Endothelial cell of umbilical vein (primary cell): ENCODE measurements at regions not wholly inside any gene's neighbourhood (a gene's known extent, or its start where the extent isn't known, plus 50 kb on each side); places are given as distances from the start of the nearest gene placed in this dataset.

Experiments
- BruUV-seq: library from RNA; stranded (reverse); fragments of 400-500 nt; replicated peaks from 2 replicates; lab custom pipeline; 2021; lab: Mats Ljungman, UMichigan
- CTCF ChIA-PET: fragments of 300-600, 350-600 bp; sonication (Branson Sonifier 250); formaldehyde crosslinking; loops from one replicate; lab custom pipeline; 2021; ENCODE audit warnings: antibody characterized with exemption, inconsistent platforms; lab: Charles Lee
- POLR2A ChIA-PET: fragments of 300-600, 350-600 bp; sonication (Branson Sonifier 250); formaldehyde crosslinking; loops from one replicate; lab custom pipeline; 2021; ENCODE audit warnings: antibody characterized with exemption, inconsistent platforms; lab: Charles Lee
- DNase-seq: peaks from one replicate; pipeline ENCODE4 v3.0.0-alpha.2; 2011; ENCODE audit warnings: low read depth, low spot score
- FAIRE-seq: peaks from 2 replicates; lab custom pipeline; 2011; peaks lifted over from hg19 to GRCh38; lab: Jason Lieb, UNC
- H2AFZ ChIP-seq: 2 replicates; pipeline ENCODE4 v1.6.0; 2012; ENCODE audit warnings: low read depth, low read length, control low read depth, inconsistent platforms
- H3K27ac ChIP-seq: 2 replicates; pipeline ENCODE4 v1.5.1; 2011; ENCODE audit warnings: low read depth, mild to moderate bottlenecking, control low read depth, low read length, moderate library complexity; ENCODE audit not compliant: insufficient read depth
- H3K27me3 ChIP-seq, 2 experiments: 2 replicates each; pipeline versions ENCODE4 v1.6.0 to v1.6.1; 2011; ENCODE audit warnings: low read length in 2 of 2, mixed read lengths in 1 of 2; ENCODE audit not compliant: control insufficient read depth in 2 of 2, insufficient read depth in 2 of 2
- H3K36me3 ChIP-seq, 2 experiments: 2 replicates in 1 of 2; 3 replicates in 1 of 2; pipeline ENCODE4 v1.5.1; 2011; ENCODE audit warnings: low read length in 2 of 2, mild to moderate bottlenecking in 1 of 2, moderate library complexity in 1 of 2; ENCODE audit not compliant: control insufficient read depth in 2 of 2, insufficient read depth in 2 of 2; ENCODE audit errors: extremely low read depth in 1 of 2
- H3K4me1 ChIP-seq: 3 replicates; pipeline ENCODE4 v1.5.1; 2011; ENCODE audit warnings: mild to moderate bottlenecking, low read length; ENCODE audit not compliant: control insufficient read depth, insufficient read depth; ENCODE audit errors: extremely low read depth
- H3K4me2 ChIP-seq: 2 replicates; pipeline ENCODE4 v1.6.1; 2011; ENCODE audit warnings: low read length, control low read depth, mixed read lengths; ENCODE audit not compliant: insufficient read depth
- H3K4me3 ChIP-seq, 3 experiments: fragments of 200-600 bp in 1 of 3; sonication (generic), shearing (Covaris generic) in 1 of 3; replicated peaks in 1 of 3; 2 replicates each; pipeline ENCODE4 v1.5.1; 2011 to 2016; ENCODE audit warnings: control low read depth in 3 of 3, low read length in 3 of 3, mild to moderate bottlenecking in 2 of 3, inconsistent platforms in 1 of 3, low read depth in 1 of 3, moderate library complexity in 1 of 3; ENCODE audit not compliant: insufficient read depth in 1 of 3
- H3K79me2 ChIP-seq: 2 replicates; pipeline ENCODE4 v1.6.0; 2012; ENCODE audit warnings: low read length, inconsistent platforms; ENCODE audit not compliant: control insufficient read depth, insufficient read depth
- H3K9ac ChIP-seq: replicated peaks from 2 replicates; pipeline ENCODE3; 2011; ENCODE audit warnings: low read length, control low read depth; ENCODE audit not compliant: insufficient read depth; ENCODE audit errors: extremely low read depth
- H3K9me1 ChIP-seq: replicated peaks from 3 replicates; pipeline ENCODE4 v1.6.0; 2011; ENCODE audit warnings: mild to moderate bottlenecking, low read length; ENCODE audit not compliant: control insufficient read depth, insufficient read depth; ENCODE audit errors: extremely low read depth
- H3K9me3 ChIP-seq: replicated peaks from 2 replicates; pipeline ENCODE4 v1.5.1; 2012; ENCODE audit warnings: low read length, inconsistent platforms; ENCODE audit not compliant: control insufficient read depth, insufficient read depth
- H4K20me1 ChIP-seq: replicated peaks from 2 replicates; pipeline ENCODE3; 2011; ENCODE audit warnings: mild to moderate bottlenecking, low read length; ENCODE audit not compliant: control insufficient read depth, insufficient read depth; ENCODE audit errors: extremely low read depth
- CTCF ChIP-seq, 2 donors: IDR thresholded peaks; 1 replicate in 1 of 2; 2 replicates in 1 of 2; pipeline ENCODE4 v1.5.1; 2011; ENCODE audit warnings: low read length in 2 of 2, mild to moderate bottlenecking in 2 of 2, moderate library complexity in 2 of 2, control low read depth in 1 of 2, inconsistent platforms in 1 of 2, low read depth in 1 of 2; ENCODE audit not compliant: insufficient read depth in 1 of 2; ENCODE audit errors: extremely low read depth in 1 of 2
- EZH2 ChIP-seq: IDR thresholded peaks from 2 replicates; pipeline ENCODE4 v1.6.1; 2012; ENCODE audit warnings: borderline replicate concordance, low read depth, mild to moderate bottlenecking, moderate library complexity, low read length, inconsistent platforms; ENCODE audit not compliant: severe bottlenecking
- FOS ChIP-seq: IDR thresholded peaks from 2 replicates; pipeline ENCODE4 v1.6.1; 2011; ENCODE audit warnings: mild to moderate bottlenecking, low read length, moderate library complexity, borderline replicate concordance; ENCODE audit not compliant: insufficient read depth
- GATA2 ChIP-seq: IDR thresholded peaks from 2 replicates; pipeline ENCODE4 v1.7.0; 2011; ENCODE audit warnings: low read depth, mild to moderate bottlenecking, moderate library complexity, mixed read lengths, low read length; ENCODE audit not compliant: insufficient read length, insufficient read depth
- JUN ChIP-seq: IDR thresholded peaks from 2 replicates; pipeline ENCODE4 v1.6.1; 2011; ENCODE audit warnings: borderline replicate concordance, low read depth; ENCODE audit not compliant: insufficient read length, insufficient read depth
- MAX ChIP-seq: IDR thresholded peaks from 2 replicates; pipeline ENCODE4 v1.6.1; 2011; ENCODE audit not compliant: insufficient read depth, insufficient read length
- MYC ChIP-seq: IDR thresholded peaks from one replicate; pipeline ENCODE4 v1.6.1; 2011; ENCODE audit warnings: mild to moderate bottlenecking, low read depth, low read length
- POLR2A ChIP-seq: IDR thresholded peaks from 2 replicates; pipeline ENCODE4 v1.6.1; 2012; ENCODE audit warnings: low read depth, mild to moderate bottlenecking, control low read depth, low read length
- POLR2AphosphoS5 ChIP-seq: IDR thresholded peaks from 2 replicates; pipeline ENCODE4 v1.6.1; 2012; ENCODE audit warnings: low read depth, mild to moderate bottlenecking, control low read depth, low read length, moderate library complexity; ENCODE audit not compliant: insufficient read depth
- dilution Hi-C: fragments of 300-500 bp; cut with MboI; formaldehyde crosslinking; loops from one replicate; pipeline ENCODE4 v1.15.0; 2019; ENCODE audit warnings: low sequenced_read_pairs; ENCODE audit not compliant: extremely low pct_ligation_motif_present
- intact Hi-C: fragments of 100-400 bp; cut with micrococcal nuclease; formaldehyde crosslinking; loops from one replicate; pipeline ENCODE4 v1.10.0; 2022

- no TSS peak for BruUV-seq
- no peak overlapping the region for H3K4me2 ChIP-seq
- POLR2A ChIA-PET, result interaction anchor here (0.7 kb wide), 1 partner anchor 149 kb away, joined by 3 read pairs; no protein-coding TSS in a partner anchor
- H3K4me1 ChIP-seq, result peaks cover 12% of the 10 kb centered on the region
- H3K9ac ChIP-seq, result peak overlapping the region; percentile 52
- DNase-seq, result no peak
- H3K4me3 ChIP-seq, result no peak overlapping the region
- CTCF ChIA-PET, result interaction anchor here (0.9 to 2.3 kb wide), 7 partner anchors 9 to 312 kb away, joined by 3 to 8 read pairs (median 5); no protein-coding TSS in a partner anchor
- peak; percentile 37 for FAIRE-seq
- no peaks in the 10 kb centered on the region for H4K20me1 ChIP-seq
- H3K27ac ChIP-seq, result peak overlapping the region; percentile 89
- peak overlapping the region; percentile 8 for H2AFZ ChIP-seq
- intact Hi-C loops, result loop anchor here (1.0 to 5.0 kb wide), 13 partner anchors 27 to 312 kb away; no protein-coding TSS in a partner anchor
- no peaks in the 10 kb centered on the region for H3K36me3 ChIP-seq
- H3K79me2 ChIP-seq, result no peaks in the 10 kb centered on the region
- H3K27me3 ChIP-seq, result peaks cover 0 to 2% of the 10 kb centered on the region in 2 experiments
- TF ChIP-seq MYC (no peak), EZH2 (no peak), POLR2AphosphoS5 (no peak), JUN (no peak), CTCF (IDR thresholded peaks at IDR 0.05; ENCODE audit: extremely low read depth in 1 of 2, insufficient read depth in 1 of 2, low read depth in 1 of 2, low read length in 2 of 2) (no peak), POLR2A (no peak), MAX (no peak), GATA2 (no peak), FOS (no peak)
- H3K9me3 ChIP-seq, result no peaks in the 10 kb centered on the region
- no peaks in the 10 kb centered on the region for H3K9me1 ChIP-seq
- dilution Hi-C loops, result no loop called here
These were observed 161.8 kb upstream of the IRF2BP2 start for GRCh38 chr1:234771642-234772344.
